SK-N-SH treated with all-trans-retinoic acid at 6 μM for 48 hours (cell line): ENCODE measurements at regions not wholly inside any gene's neighbourhood (a gene's known extent, or its start where the extent isn't known, plus 50 kb on each side); places are given as distances from the start of the nearest gene placed in this dataset.

Source experiments
- ATAC-seq: fragments of 200-7000 bp; cut with Tn5 transposase; 3 replicates; pipeline ENCODE4 v1.9.1; 2020; ENCODE audit warnings: mild to moderate bottlenecking, moderate library complexity
- ARNTL ChIP-seq: fragments of 450-650 bp; formaldehyde crosslinking; IDR thresholded peaks from 2 replicates; pipeline ENCODE4 v1.5.0; 2020; ENCODE audit warnings: low read depth, mild to moderate bottlenecking, moderate library complexity, borderline replicate concordance
- BACH2 ChIP-seq: fragments of 250-450 bp; sonication (Bioruptor Pico); IDR thresholded peaks from 2 replicates; pipeline ENCODE4 v1.9.0; 2021; ENCODE audit warnings: mild to moderate bottlenecking, borderline replicate concordance
- CREB5 ChIP-seq: fragments of 250-450 bp; sonication (Bioruptor Pico); IDR thresholded peaks from 2 replicates; pipeline ENCODE4 v1.5.1; 2020; ENCODE audit warnings: low read depth, mild to moderate bottlenecking, moderate library complexity
- CSDC2 ChIP-seq: fragments of 250-450 bp; sonication (Bioruptor Pico); IDR thresholded peaks from 2 replicates; pipeline ENCODE4 v1.5.0; 2020; ENCODE audit warnings: mild to moderate bottlenecking, moderate library complexity
- CSRNP3 ChIP-seq: fragments of 250-450 bp; sonication (Bioruptor Pico); IDR thresholded peaks from 2 replicates; pipeline ENCODE4 v1.5.1; 2021; ENCODE audit warnings: mild to moderate bottlenecking, moderate library complexity
- ESRRG ChIP-seq: fragments of 250-450 bp; sonication (Bioruptor Pico); IDR thresholded peaks from 2 replicates; pipeline ENCODE4 v1.6.1; 2021; ENCODE audit warnings: mild to moderate bottlenecking
- GLIS3 ChIP-seq: fragments of 250-450 bp; sonication (Bioruptor Pico); IDR thresholded peaks from 2 replicates; pipeline ENCODE4 v1.5.0; 2020; ENCODE audit warnings: mild to moderate bottlenecking, moderate library complexity
- ISL1 ChIP-seq: fragments of 250-450 bp; sonication (Bioruptor Pico); IDR thresholded peaks from 2 replicates; pipeline ENCODE4 v2.1.2; 2022; ENCODE audit warnings: mild to moderate bottlenecking, moderate library complexity
- OSR1 ChIP-seq: fragments of 250-450 bp; sonication (Bioruptor Pico); IDR thresholded peaks from 2 replicates; pipeline ENCODE4 v1.8.0; 2022; ENCODE audit warnings: moderate library complexity, mild to moderate bottlenecking, inconsistent platforms
- PATZ1 ChIP-seq: fragments of 250-450 bp; sonication (Bioruptor Pico); IDR thresholded peaks from 2 replicates; pipeline ENCODE4 v1.8.0; 2020; ENCODE audit warnings: mild to moderate bottlenecking, moderate library complexity, borderline replicate concordance
- POU6F1 ChIP-seq: fragments of 250-450 bp; sonication (Bioruptor Pico); IDR thresholded peaks from 2 replicates; pipeline ENCODE4 v1.8.0; 2021; ENCODE audit warnings: low read depth, mild to moderate bottlenecking, moderate library complexity, borderline replicate concordance
- PPARA ChIP-seq: fragments of 250-450 bp; sonication (Bioruptor Pico); IDR thresholded peaks from 2 replicates; pipeline ENCODE4 v1.5.0; 2020; ENCODE audit warnings: mild to moderate bottlenecking, borderline replicate concordance
- RARB ChIP-seq: fragments of 250-450 bp; sonication (Bioruptor Pico); IDR thresholded peaks from 2 replicates; pipeline ENCODE4 v1.8.0; 2021; ENCODE audit warnings: mild to moderate bottlenecking, moderate library complexity
- SNAI2 ChIP-seq: fragments of 250-450 bp; sonication (Bioruptor Pico); IDR thresholded peaks from 2 replicates; pipeline ENCODE4 v1.5.0; 2020; ENCODE audit warnings: mild to moderate bottlenecking, moderate library complexity
- TOX ChIP-seq: fragments of 250-450 bp; sonication (Bioruptor Pico); IDR thresholded peaks from 2 replicates; pipeline ENCODE4 v1.8.0; 2021; ENCODE audit warnings: mild to moderate bottlenecking, moderate library complexity, borderline replicate concordance
- TSHZ2 ChIP-seq: fragments of 250-450 bp; sonication (Bioruptor Pico); IDR thresholded peaks from 2 replicates; pipeline ENCODE4 v1.5.0; 2020; ENCODE audit warnings: mild to moderate bottlenecking, moderate library complexity
- ZC3H10 ChIP-seq: fragments of 250-450 bp; sonication (Bioruptor Pico); IDR thresholded peaks from 2 replicates; pipeline ENCODE4 v1.5.1; 2021; ENCODE audit warnings: mild to moderate bottlenecking, moderate library complexity
- ZFP3 ChIP-seq: fragments of 250-450 bp; sonication (Bioruptor Pico); IDR thresholded peaks from 2 replicates; pipeline ENCODE4 v1.5.0; 2020; ENCODE audit warnings: mild to moderate bottlenecking, moderate library complexity
- ZFP30 ChIP-seq: fragments of 450-650 bp; formaldehyde crosslinking; IDR thresholded peaks from 2 replicates; pipeline ENCODE4 v1.5.0; 2022; ENCODE audit warnings: mild to moderate bottlenecking, moderate library complexity
- ZNF565 ChIP-seq: fragments of 450-650 bp; formaldehyde crosslinking; conservative IDR thresholded peaks from 2 replicates; pipeline ENCODE4 v1.5.0; 2020; ENCODE audit warnings: low read depth, mild to moderate bottlenecking, moderate library complexity
- ZNF70 ChIP-seq: fragments of 450-650 bp; formaldehyde crosslinking; IDR thresholded peaks from 2 replicates; pipeline ENCODE4 v1.5.0; 2020; ENCODE audit warnings: mild to moderate bottlenecking, moderate library complexity
- ZNF8 ChIP-seq: fragments of 450-650 bp; formaldehyde crosslinking; IDR thresholded peaks from 2 replicates; pipeline ENCODE4 v1.5.0; 2020; ENCODE audit warnings: mild to moderate bottlenecking, moderate library complexity

GRCh38 chr9:19643875-19644274 is 145.0 kb downstream of the SLC24A2 start:
- no peak for TF ChIP-seq ZNF565 (CRISPR knock-in tag)
- TF ChIP-seq ESRRG (CRISPR knock-in tag), result no peak
- TF ChIP-seq CREB5 (CRISPR knock-in tag), result no peak
- TF ChIP-seq CSDC2, result no peak
- TF ChIP-seq ARNTL (CRISPR knock-in tag), result no peak
- no peak for TF ChIP-seq ZC3H10 (CRISPR knock-in tag)
- TF ChIP-seq ZFP30 (CRISPR knock-in tag), result no peak
- TF ChIP-seq ISL1 (CRISPR knock-in tag), result no peak
- no peak for TF ChIP-seq OSR1 (CRISPR knock-in tag)
- TF ChIP-seq PPARA, result no peak
- TF ChIP-seq ZFP3, result no peak
- no peak for TF ChIP-seq TOX (CRISPR knock-in tag)
- TF ChIP-seq ZNF8, result no peak
- no peak for TF ChIP-seq POU6F1 (CRISPR knock-in tag)
- TF ChIP-seq PATZ1, result no peak
- TF ChIP-seq GLIS3 (CRISPR knock-in tag), result no peak
- no peak for TF ChIP-seq CSRNP3 (CRISPR knock-in tag)
- TF ChIP-seq SNAI2 (CRISPR knock-in tag), result no peak
- TF ChIP-seq, all 23 proteins: peak for 0
- no peak for ATAC-seq

- no peak; the same call in 2 of the 3 replicates for ATAC-seq
- TF ChIP-seq PPARA (no peak), CSRNP3 (CRISPR knock-in tag) (no peak), ZNF8 (no peak), PATZ1 (no peak), ZC3H10 (CRISPR knock-in tag) (no peak), CSDC2 (no peak), OSR1 (CRISPR knock-in tag) (no peak), ZNF70 (CRISPR knock-in tag) (no peak), ESRRG (CRISPR knock-in tag) (no peak), ZFP3 (no peak), CREB5 (CRISPR knock-in tag) (no peak), SNAI2 (CRISPR knock-in tag) (no peak), ZFP30 (CRISPR knock-in tag) (no peak)
Measured at GRCh38 chr9:19642256-19642655, 146.6 kb downstream of the SLC24A2 start.

GRCh38 chr9:19641046-19641445 is 147.8 kb downstream of the SLC24A2 start:
- ATAC-seq, result no peak
- no peak for TF ChIP-seq TSHZ2 (CRISPR knock-in tag)
- TF ChIP-seq ZC3H10 (CRISPR knock-in tag), result no peak
- no peak for TF ChIP-seq CREB5 (CRISPR knock-in tag)
- TF ChIP-seq RARB (CRISPR knock-in tag), result no peak
- no peak for TF ChIP-seq CSDC2
- no peak for TF ChIP-seq BACH2 (CRISPR knock-in tag)
